NT2/D1 (cell line): ENCODE measurements at regions not wholly inside any gene's neighbourhood (a gene's known extent, or its start where the extent isn't known, plus 50 kb on each side); places are given as distances from the start of the nearest gene placed in this dataset.

Experiments
- YY1 ChIP-seq: IDR thresholded peaks from 2 replicates; pipeline ENCODE4 v1.6.1; 2011; ENCODE audit not compliant: insufficient read length, insufficient read depth
- ZNF274 ChIP-seq: IDR thresholded peaks from 2 replicates; pipeline ENCODE4 v1.6.1; 2011; ENCODE audit warnings: mild to moderate bottlenecking, low read depth, low read length

- TF ChIP-seq YY1, result no peak
- no peak for TF ChIP-seq ZNF274
Observed at GRCh38 chr12:88377973-88378372, 202.3 kb downstream of the KITLG start.
